ENCODE measurements at regions not wholly inside any gene's neighbourhood (a gene's known extent, or its start where the extent isn't known, plus 50 kb on each side); places are given as distances from the start of the nearest gene placed in this dataset.

DNA sequence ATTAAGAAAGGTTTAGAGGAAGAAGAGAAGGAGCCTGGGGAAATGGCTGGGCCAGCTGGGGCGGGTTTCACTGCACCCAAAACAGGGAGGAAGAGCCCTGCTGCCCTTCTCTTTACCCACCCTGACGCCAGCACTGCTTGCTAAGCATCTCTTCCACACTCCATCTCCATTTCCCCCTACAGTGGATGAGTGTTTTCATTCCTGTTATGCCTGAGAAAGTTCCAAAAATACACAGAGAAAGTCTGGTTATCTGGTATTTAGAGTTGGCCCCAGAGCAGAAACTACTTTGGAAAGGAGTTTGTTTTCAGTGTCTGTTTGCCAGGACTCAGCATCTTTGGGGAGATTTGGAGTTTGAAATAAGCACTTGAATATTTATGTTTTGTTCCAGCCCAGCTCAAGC, 451.0 kb downstream of the SLC4A3 start:
- no peak for DNase-seq (ENCODE audit: low read depth in 4 of 4, low spot score in 3 of 4)

DNA sequence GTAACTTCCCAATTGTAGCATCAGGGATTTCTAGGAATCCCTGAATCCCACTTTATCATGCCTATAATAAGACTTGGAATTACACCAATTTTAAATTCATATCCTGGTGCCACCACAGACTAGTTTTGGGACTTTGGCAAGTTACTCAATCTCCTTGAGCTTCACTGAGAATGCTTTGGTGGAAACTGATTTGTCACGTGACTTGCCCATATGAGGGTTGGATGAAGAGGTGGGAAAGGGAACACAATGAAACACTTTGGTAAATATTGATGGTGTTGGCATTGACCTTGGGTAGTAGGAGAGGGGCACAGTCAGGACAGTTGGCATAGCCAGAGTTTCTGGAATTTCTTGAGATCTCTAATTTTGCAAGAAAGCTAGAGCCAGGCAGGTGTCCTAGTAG, 452.2 kb downstream of the SLC4A3 start:
- no peak for DNase-seq (ENCODE audit: low read depth in 4 of 4, low spot score in 3 of 4)

DNA sequence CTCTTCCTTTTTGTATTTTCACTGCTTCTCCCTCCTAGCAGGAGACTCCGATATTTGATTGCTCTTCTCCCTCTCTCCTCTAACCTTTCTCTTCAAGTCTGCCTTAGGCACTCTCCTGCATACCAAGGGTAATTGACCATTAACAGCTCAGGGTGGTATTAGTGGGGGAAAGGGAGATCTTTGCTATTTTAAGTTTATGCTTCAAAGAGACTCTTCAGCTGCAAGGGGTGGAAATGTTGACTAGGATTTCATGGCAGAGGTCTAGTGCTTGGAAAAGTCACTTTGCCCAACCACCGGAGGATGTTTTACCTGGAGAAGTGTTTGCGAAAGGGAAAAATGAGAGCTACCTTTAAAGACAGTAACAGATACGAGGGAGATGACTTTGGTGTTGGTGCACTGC, 453.7 kb downstream of the SLC4A3 start:
- no peak for DNase-seq (ENCODE audit: low read depth in 4 of 4, low spot score in 3 of 4)

DNA sequence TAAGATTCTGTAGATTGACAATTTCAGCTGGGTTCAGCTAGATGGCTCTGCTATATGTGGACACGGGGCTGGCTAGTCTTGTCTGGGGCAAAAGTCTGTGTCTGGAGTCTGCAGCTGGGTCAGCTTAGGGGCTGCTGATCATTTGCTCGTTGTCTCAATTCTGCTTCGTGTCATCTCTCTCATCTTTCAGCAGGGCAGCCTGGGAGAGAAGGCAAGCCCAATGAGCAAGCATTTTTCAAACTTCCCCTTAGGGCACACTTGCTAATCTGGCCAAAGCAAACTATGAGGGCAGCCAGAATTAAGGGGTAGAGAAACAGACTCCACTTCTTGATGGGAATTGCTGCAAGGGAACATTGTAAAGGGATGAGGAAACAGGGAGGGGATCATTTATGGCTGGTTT, 462.6 kb downstream of the SLC4A3 start:
- no peak for DNase-seq (ENCODE audit: low read depth in 4 of 4, low spot score in 3 of 4)

DNA sequence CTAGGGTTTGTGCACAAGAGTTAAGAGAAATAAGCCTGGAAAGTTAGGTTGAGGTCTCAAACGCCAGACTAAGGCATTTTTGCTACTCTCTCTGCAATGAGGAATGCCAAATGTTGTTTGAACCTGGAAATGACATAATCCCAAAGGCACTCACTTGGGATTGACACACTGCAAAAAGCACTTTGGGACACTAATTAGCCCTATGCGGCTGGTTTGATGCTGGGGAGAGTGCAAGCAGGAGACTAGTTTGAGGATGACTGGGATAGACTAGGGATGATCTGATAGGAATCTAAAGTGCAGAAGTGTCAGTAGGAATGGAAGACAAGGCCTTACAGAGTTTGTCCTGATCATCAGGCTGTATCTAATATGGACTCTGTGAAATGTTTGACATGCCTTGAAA, 469.0 kb downstream of the SLC4A3 start:
- DNase-seq (ENCODE audit: low read depth in 4 of 4, low spot score in 3 of 4) = no peak

DNA sequence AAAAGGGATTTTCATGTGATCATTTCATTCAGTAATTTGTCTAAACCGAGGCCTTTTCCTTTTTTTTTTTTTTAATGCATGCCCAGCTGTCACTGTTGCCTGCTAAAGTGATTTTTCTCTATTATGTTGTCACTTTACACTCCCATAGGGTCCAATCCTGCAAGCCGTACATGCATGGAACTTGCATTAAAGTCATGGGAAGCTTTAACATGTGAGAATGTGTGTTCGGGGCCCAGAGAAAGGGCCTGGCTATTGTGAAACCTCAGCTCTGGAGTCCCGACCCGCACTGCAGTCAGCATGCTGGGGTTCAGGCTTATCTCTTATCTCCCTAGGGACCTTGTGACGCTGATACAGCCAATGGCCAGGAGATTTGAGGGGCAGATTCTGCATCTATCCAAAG, 474.6 kb downstream of the SLC4A3 start:
- no peak for DNase-seq (ENCODE audit: low read depth in 4 of 4, low spot score in 3 of 4)

DNA sequence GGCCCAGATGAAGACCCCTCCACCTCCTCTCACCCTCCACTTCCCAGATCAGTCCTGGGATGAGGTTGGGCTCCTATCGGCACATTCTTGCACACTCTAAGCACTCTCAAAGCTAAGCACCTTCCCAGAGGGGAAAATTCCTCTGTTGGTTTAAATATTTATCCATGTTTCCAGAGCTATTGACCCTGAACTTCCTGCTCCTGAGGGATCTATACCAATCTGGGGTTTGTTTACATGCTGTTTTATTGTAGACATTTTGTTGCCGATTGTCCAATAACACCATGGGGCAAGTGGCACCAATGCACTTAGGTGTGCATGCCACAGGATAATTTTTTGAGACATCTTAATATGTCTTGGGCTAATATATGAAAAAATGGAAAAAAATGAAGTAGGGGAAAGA, 476.2 kb downstream of the SLC4A3 start:
- DNase-seq (ENCODE audit: low read depth in 4 of 4, low spot score in 3 of 4) = no peak

DNA sequence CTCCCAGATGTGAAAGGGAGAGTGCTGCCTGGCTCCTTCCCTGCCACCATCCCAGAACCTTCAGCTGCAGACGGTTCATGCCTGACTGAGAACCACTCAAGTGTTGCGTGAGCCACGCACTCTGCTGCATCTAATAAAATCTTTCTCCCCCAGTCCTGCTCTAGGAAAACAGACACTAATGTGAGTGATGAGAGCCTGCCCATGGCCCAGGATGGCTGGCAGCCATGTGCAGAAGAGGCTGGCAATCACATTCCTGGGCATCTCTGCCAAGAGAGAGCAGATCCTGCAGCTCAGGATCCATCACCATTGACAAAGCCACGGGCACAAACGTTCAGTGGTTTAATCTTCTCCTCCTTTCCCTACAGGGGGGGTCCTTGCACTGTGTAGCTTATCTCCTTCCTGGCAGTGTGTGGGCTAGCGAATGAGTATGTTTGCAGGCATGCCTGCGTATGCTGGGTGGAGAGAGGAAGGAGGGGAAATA, 477.5 kb downstream of the SLC4A3 start:
- peak in 1 of 4 donors; percentile 18 for DNase-seq (ENCODE audit: low read depth in 4 of 4, low spot score in 3 of 4)

DNA sequence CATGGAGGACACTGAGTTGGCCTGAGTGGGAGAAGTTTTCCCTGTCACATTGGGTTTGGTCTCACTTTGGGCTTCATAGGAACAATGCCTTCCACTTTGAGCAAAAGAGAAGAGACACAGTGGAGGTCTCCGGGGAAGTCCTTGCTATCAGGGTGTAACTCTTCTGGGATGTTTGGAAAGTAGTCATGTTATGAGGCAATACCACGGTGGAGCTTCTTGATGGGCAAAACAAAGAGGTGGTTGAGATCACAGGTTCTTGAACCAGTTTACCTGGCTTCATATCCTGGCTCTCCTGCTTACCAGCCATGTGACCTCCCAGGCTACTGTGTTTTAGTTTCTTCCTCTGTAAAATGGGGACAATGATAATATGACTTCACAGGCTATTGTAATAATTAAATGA, 478.6 kb downstream of the SLC4A3 start:
- DNase-seq (ENCODE audit: low read depth in 4 of 4, low spot score in 3 of 4) = no peak

DNA sequence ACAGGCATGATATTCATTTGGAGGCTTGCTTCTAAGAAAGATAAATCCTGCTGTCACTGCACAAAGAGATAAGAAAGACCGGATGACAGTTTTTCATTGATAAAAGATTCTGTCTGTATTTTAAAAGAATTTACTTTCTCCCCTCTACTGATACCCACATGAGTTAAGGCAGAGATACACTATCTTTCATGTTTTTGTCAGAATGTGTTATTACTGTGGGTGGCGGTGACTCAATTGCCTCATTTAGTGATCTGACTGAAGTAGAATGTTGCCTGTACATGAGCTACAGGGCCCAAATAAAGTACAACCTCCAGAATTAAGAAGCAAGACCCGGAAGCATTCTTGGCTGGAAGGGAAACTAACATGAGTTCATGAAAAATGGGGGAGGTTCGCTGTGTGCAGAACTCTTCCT, 480.0 kb downstream of the SLC4A3 start:
- DNase-seq (ENCODE audit: low read depth in 4 of 4, low spot score in 3 of 4) = no peak

DNA sequence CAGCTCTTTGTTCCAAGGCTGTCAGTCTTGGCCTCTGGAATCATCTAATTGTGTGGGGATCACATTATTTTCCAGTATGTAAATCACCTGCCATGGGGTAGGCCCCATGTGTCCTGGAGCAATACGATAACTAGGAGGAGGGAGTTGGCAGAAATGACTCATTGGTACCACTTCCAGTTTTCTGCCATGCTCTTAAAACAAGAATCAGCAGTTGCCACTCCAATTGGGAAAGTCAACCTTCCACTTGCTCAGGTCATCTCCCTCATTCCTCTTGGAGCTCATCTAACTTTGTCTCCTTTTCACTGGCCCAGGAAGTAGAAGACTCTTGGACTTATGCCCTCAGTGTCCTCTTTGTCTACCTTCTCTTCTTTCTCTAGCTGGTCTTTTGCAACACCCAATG, 487.0 kb downstream of the SLC4A3 start:
- DNase-seq (ENCODE audit: low read depth in 4 of 4, low spot score in 3 of 4) = no peak

DNA sequence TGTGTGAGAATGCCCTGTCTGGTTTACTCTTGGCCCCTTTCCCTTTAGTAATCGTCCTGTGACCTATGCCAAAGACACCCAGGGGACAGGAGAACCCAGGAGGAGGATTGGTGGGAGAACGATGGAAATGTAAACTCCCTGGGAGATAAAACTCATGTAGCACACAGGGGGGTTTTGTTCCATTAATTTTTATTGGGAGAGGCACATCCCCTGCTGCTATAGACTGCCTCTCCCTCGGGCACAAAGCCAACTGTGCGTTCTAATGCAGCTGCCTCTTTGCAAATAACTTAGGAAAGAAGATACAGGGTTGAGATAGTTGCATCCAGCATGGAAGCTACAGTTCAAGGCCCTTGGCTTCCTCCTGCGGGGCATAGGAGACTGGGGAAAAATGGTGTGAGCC, 489.6 kb downstream of the SLC4A3 start:
- peak in 1 of 4 donors; percentile 20 for DNase-seq (ENCODE audit: low read depth in 4 of 4, low spot score in 3 of 4)

DNA sequence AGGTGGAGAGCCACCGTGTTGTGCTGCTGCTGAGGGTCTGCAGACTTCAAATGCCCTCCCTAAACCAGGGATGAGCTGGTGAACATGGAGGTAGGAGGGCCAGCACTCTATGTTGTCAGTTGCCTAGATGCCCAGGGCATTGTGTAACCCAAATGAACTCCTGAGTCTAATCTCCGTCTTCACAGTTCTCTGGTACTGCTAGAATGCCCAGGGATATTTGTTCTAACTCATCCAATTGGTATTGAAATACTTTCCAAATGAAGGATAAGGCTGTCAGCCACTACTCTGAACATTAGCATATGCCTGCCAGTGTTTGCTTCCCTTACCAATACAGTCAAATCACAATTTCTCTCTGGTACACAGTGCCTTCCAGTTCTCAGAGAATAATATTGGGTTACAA, 492.6 kb downstream of the SLC4A3 start:
- no peak for DNase-seq (ENCODE audit: low read depth in 4 of 4, low spot score in 3 of 4)

DNA sequence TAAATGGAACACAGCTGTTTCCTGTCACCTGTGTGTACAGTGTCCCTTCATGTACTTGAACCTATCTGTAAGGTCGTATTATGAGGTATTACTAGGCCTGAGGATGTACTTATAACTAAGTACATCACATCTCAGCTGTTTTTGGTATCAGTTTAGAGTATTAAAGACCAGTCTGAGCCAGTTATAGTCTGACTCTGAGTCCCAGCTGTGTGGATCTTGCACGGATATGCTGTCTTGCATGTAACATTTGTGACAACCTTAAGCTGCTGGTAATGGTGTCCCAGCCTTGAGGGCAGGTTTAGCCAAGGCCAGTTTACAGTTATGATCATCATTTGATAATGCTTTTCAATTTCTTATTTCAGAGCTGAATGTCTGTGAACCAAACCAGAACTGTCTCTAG, 496.3 kb downstream of the SLC4A3 start:
- DNase-seq (ENCODE audit: low read depth in 4 of 4, low spot score in 3 of 4) = no peak

DNA sequence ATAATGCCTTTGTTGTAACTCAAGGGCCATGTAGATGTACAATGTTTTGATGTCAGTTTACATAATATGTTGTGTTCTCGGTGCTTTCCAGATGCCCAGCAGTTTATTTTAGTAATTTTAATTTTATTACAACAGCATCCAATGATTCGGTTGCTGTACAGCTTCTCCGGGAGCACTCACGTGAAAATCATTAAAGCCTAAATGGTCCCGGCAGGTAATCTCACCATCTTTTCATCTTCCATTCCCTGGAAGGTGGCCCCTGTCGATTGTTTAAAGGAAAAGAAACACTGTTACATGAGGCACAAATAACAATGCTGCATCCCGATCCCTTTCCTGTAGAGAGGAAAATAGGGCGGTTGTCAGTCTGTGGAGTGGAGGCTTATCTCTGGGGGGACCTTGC, 498.1 kb downstream of the SLC4A3 start:
- no peak for DNase-seq (ENCODE audit: low read depth in 4 of 4, low spot score in 3 of 4)

DNA sequence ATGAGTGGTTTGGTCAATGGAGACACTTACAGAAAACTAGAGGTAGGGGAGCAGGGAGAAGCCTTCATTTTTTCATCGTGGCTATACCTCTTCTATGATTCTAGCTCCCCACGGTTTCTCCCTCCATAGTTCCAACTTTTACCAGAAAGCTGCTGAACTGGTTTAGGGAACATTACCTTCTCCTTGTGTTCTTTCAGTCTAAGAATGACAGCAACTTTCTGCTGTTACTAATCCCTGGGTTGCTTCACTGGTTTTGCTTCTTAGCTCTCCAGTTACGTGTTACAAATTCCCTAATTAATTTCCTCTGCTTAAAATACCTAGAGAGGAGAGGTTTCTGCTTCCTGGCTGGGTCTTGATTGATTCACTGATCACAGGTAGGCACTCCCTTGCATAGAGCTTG, 499.9 kb downstream of the SLC4A3 start:
- DNase-seq (ENCODE audit: low read depth in 4 of 4, low spot score in 3 of 4) = no peak

DNA sequence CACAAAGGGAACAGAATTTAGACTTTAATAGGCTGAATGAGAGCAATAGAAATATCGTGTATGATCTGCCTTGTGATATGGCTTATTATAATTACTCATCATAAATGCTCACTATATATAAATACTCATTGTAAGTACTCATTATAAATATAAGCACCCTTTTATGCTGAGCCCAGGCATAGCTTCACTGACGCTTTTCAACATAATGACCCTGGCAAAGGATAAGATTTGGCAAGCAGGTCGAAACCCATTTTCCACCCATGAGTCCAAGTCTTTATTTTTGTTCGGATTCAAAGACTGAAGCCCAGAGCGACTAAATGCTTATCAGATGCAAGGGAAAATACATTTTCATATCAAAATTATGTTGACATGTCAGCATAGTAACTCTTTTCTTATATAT, 500.4 kb downstream of the SLC4A3 start:
- DNase-seq (ENCODE audit: low read depth in 4 of 4, low spot score in 3 of 4) = no peak

DNA sequence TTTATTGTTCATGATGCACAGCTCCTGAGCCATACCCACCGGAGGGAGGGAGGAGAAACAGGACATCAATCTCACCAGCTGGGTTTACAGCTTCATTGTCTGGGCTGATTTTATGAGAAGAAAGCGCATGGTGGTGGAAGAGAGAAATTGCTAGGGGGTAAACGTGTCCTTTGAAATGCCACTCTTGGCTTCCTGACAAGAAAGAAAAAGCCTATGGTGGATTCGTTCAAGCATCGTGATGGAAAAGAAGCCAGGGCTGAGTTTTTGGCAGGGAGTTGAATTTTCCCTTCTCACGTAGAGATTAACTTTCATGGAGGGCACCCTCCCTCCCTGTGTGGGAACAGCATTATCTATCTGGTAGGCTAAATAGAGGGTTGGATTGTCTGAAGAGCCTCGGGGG, 502.0 kb downstream of the SLC4A3 start:
- no peak for DNase-seq (ENCODE audit: low read depth in 4 of 4, low spot score in 3 of 4)

DNA sequence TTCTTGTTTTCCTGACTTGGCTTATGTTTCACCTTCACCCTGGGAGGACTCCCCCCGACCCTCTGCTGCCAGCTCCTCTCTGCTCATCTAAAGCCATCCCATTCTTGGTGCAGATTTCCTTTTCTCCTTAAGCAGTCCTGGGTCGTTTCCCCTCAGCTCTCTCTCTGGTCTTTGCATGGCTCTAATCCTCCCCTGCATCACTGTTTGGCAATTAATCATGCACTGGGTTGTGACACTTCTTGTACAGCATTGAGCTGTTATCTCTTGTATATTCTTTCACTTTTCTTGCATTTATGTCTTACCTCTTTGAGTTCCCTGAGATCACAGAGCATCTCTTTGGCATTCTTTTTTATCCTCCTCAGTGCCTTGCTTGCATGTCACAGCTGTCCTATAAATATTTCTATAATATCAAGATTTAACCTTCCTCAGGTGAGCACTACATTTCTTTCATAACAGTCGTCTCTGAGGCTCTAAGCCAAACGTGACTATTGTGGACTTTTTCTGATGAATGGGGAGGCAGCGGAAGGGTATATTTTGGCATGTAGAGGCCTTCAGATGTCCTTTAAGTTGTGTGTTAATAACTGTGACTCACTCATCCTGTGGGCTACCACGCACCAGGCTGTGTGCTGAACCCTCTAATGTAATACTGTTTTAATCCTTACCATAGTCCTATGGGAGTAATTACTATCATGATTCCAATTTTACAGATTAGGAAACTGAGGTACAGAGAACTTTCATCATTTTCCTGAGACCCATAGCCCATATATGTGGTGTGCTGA, 507.5 kb downstream of the SLC4A3 start:
- DNase-seq (ENCODE audit: low read depth in 4 of 4, low spot score in 3 of 4) = no peak

DNA sequence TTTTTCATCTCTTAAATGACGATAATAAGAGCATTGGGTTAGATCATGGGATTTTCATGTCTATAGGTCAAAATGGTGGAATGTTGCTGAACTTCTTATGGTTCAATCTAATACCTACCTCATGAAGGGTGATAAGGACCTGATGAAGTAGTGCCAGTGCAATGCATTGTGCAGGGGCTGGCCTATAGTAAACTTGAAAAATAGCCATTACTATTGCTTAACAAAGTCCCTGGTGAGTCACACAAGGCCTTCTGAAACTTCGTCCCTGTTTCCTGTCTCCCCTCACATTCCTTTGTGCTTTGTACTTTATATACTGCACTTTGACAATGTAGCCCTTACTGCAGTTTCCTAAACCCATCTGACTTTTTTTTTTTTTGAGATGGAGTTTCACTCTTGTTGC, 515.9 kb downstream of the SLC4A3 start:
- DNase-seq (ENCODE audit: low read depth in 4 of 4, low spot score in 3 of 4) = no peak

DNA sequence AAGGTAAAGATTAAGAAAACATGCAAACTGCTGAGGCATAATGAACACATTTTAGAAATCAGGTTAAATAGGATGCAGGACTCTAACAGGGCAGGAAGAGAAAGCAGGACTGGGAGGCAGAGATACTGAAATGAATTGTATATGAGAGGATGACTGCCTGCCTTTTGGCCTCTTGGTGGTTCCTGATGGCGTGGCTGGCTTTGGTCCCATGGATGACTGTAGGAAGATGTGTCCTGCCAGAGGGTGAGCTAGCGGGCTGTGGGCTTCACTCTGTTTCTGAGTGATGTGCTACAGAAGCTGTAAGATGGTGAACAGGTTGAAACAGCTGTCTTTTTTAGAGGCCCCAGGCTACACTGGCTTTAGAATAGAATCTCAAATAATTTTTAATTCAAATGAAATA, 517.0 kb downstream of the SLC4A3 start:
- DNase-seq (ENCODE audit: low read depth in 4 of 4, low spot score in 3 of 4) = no peak

DNA sequence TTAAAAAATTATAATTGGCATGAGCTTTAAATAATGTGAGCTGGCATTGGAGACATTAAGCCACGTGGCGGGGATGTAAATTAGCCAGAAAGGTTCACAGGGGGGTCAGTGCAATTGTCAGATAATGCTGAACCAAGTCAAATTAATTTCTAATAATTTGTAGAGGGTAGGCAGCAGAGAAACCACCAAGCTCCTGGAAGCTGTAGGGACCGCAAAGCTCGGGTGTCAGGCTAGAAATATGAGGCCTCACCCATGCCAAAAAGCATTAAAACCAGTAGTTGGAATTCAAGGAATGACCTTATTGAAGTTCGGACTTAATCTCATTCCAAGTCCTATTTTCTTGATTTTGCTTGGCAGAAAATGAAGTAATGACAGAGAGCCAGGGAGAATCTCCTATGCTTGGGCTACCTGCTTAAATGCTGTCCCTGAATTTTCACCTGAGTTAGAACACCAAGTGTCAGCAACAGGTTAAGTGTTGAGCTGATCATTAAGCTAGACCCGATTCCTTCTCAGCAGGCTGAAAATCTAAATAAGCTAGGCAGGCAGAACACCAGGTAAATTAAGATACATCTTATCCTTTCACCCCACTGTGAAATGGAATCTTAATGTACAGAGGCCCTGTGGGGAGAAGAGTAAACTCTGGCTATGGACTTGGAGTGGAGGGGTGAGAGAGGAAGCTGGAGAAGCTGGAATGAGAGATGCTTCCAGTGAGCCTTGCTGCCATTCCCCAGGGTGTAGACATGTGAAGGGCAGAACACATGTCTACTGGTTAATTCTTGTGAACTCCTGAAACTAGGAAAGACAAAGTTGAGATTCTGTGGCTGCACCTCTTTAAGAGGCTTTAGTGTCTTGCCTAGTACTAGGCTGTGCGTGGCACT, 520.0 kb downstream of the SLC4A3 start:
- DNase-seq (ENCODE audit: low read depth in 4 of 4, low spot score in 3 of 4) = no peak

Measured in right renal pelvis (tissue), 4 donors.